Activated T-helper 17 cell treated with anti-CD3 and anti-CD28 coated beads, Interleukin-2, amount 50 U/mL, for 72 hours (primary cell): ENCODE measurements at regions not wholly inside any gene's neighbourhood (a gene's known extent, or its start where the extent isn't known, plus 50 kb on each side); places are given as distances from the start of the nearest gene placed in this dataset.
"Not testable (repeated sequence)": the region's sequence is repeated elsewhere in the genome, so short reads cannot be mapped to it uniquely, and the experiment has no call there.

Experiments
- ATAC-seq: fragments of 150-1000 bp; cut with Tn5 transposase; replicated peaks from 2 replicates; pipeline ENCODE4 v1.10.0; 2021; ENCODE audit warnings: mild to moderate bottlenecking, moderate library complexity
- H3K27ac Mint-ChIP-seq: one replicate; pipeline ENCODE4 v1.8.0; 2022; ENCODE audit warnings: mixed read lengths
- H3K27me3 Mint-ChIP-seq: one replicate; pipeline ENCODE4 v1.8.0; 2022; ENCODE audit warnings: mixed read lengths
- H3K36me3 Mint-ChIP-seq: one replicate; pipeline ENCODE4 v1.8.0; 2022; ENCODE audit warnings: low read depth, mild to moderate bottlenecking, mixed read lengths
- H3K4me1 Mint-ChIP-seq: one replicate; pipeline ENCODE4 v1.8.0; 2022; ENCODE audit warnings: mixed read lengths
- H3K4me3 Mint-ChIP-seq: one replicate; pipeline ENCODE4 v1.8.0; 2022; ENCODE audit warnings: mild to moderate bottlenecking, mixed read lengths
- H3K9me3 Mint-ChIP-seq: one replicate; pipeline ENCODE4 v1.8.0; 2022; ENCODE audit warnings: mixed read lengths

GRCh38 chr12:127595506-127595905 lies 671.5 kb upstream of the TMEM132C start:
- Mint-ChIP-seq H3K4me1 (no peaks in the 10 kb centered on the region), H3K27me3 (peaks cover 8% of the 10 kb centered on the region), H3K4me3 (no peak overlapping the region), H3K36me3 (no peaks in the 10 kb centered on the region), H3K27ac (no peak overlapping the region), H3K9me3 (no peaks in the 10 kb centered on the region)
- ATAC-seq: no peak

GRCh38 chr12:127596891-127597290 lies 670.1 kb upstream of the TMEM132C start:
- H3K4me1 Mint-ChIP-seq: no peaks in the 10 kb centered on the region
- H3K9me3 Mint-ChIP-seq: no peaks in the 10 kb centered on the region
- no peak overlapping the region for H3K4me3 Mint-ChIP-seq
- ATAC-seq: no peak
- H3K36me3 Mint-ChIP-seq: no peaks in the 10 kb centered on the region
- no peak overlapping the region for H3K27ac Mint-ChIP-seq
- peaks cover 8% of the 10 kb centered on the region for H3K27me3 Mint-ChIP-seq

GRCh38 chr12:127599436-127599835 lies 667.5 kb upstream of the TMEM132C start:
- no peak overlapping the region for H3K4me3 Mint-ChIP-seq
- H3K27me3 Mint-ChIP-seq: no peaks in the 10 kb centered on the region
- ATAC-seq: no peak
- H3K27ac Mint-ChIP-seq: no peak overlapping the region
- H3K4me1 Mint-ChIP-seq: no peaks in the 10 kb centered on the region
- peaks cover 3% of the 10 kb centered on the region for H3K9me3 Mint-ChIP-seq
- H3K36me3 Mint-ChIP-seq: no peaks in the 10 kb centered on the region

GRCh38 chr12:127600211-127600610 lies 666.8 kb upstream of the TMEM132C start:
- Mint-ChIP-seq H3K9me3 (peaks cover 5% of the 10 kb centered on the region), H3K4me3 (no peak overlapping the region), H3K27ac (no peak overlapping the region), H3K27me3 (no peaks in the 10 kb centered on the region), H3K36me3 (no peaks in the 10 kb centered on the region), H3K4me1 (no peaks in the 10 kb centered on the region)
- no peak for ATAC-seq

- no peaks in the 10 kb centered on the region for H3K36me3 Mint-ChIP-seq
These were observed 660.4 kb upstream of the TMEM132C start for GRCh38 chr12:127606476-127607015.

GRCh38 chr12:127607146-127607725 lies 659.7 kb upstream of the TMEM132C start:
- ATAC-seq: no peak
- Mint-ChIP-seq H3K27me3 (peaks cover 14% of the 10 kb centered on the region), H3K4me1 (no peaks in the 10 kb centered on the region), H3K4me3 (no peak overlapping the region), H3K36me3 (no peaks in the 10 kb centered on the region), H3K9me3 (peaks cover 11% of the 10 kb centered on the region), H3K27ac (no peak overlapping the region)

More at GRCh38 chr12:127606476-127607015, 660.4 kb upstream of the TMEM132C start:
- Mint-ChIP-seq H3K27ac (no peak overlapping the region), H3K9me3 (peaks cover 11% of the 10 kb centered on the region), H3K4me1 (no peaks in the 10 kb centered on the region), H3K4me3 (no peak overlapping the region), H3K27me3 (peaks cover 12% of the 10 kb centered on the region)
- no peak for ATAC-seq

GRCh38 chr12:127608359-127608758 lies 658.6 kb upstream of the TMEM132C start:
- not testable (repeated sequence) for ATAC-seq, H3K36me3 Mint-ChIP-seq, H3K4me3 Mint-ChIP-seq, H3K4me1 Mint-ChIP-seq, H3K27ac Mint-ChIP-seq
- Mint-ChIP-seq H3K9me3 (peaks cover 11% of the 10 kb centered on the region), H3K27me3 (peaks cover 14% of the 10 kb centered on the region)

- H3K27ac Mint-ChIP-seq: no peak overlapping the region
- no peak for ATAC-seq
These were observed 653.9 kb upstream of the TMEM132C start for GRCh38 chr12:127613056-127613455.

GRCh38 chr12:127619869-127620734 lies 646.9 kb upstream of the TMEM132C start:
- Mint-ChIP-seq H3K36me3 (no peaks in the 10 kb centered on the region), H3K27ac (no peak overlapping the region)
- no peak for ATAC-seq

More at GRCh38 chr12:127613056-127613455, 653.9 kb upstream of the TMEM132C start:
- Mint-ChIP-seq H3K9me3 (peaks cover 12% of the 10 kb centered on the region), H3K4me1 (no peaks in the 10 kb centered on the region), H3K4me3 (no peak overlapping the region), H3K36me3 (no peaks in the 10 kb centered on the region), H3K27me3 (peaks cover 14% of the 10 kb centered on the region)

GRCh38 chr12:127620735-127621355 lies 646.1 kb upstream of the TMEM132C start:
- H3K9me3 Mint-ChIP-seq: peaks cover 14% of the 10 kb centered on the region
- no peaks in the 10 kb centered on the region for H3K36me3 Mint-ChIP-seq
- ATAC-seq: no peak
- H3K4me1 Mint-ChIP-seq: no peaks in the 10 kb centered on the region
- peaks cover 4% of the 10 kb centered on the region for H3K27me3 Mint-ChIP-seq
- no peak overlapping the region for H3K4me3 Mint-ChIP-seq
- H3K27ac Mint-ChIP-seq: no peak overlapping the region

More at GRCh38 chr12:127619869-127620734, 646.9 kb upstream of the TMEM132C start:
- no peak overlapping the region for H3K4me3 Mint-ChIP-seq
- peaks cover 4% of the 10 kb centered on the region for H3K27me3 Mint-ChIP-seq
- peaks cover 14% of the 10 kb centered on the region for H3K9me3 Mint-ChIP-seq
- no peaks in the 10 kb centered on the region for H3K4me1 Mint-ChIP-seq

- ATAC-seq: no peak
- Mint-ChIP-seq H3K27ac (no peak overlapping the region), H3K36me3 (no peaks in the 10 kb centered on the region), H3K27me3 (peaks cover 6% of the 10 kb centered on the region), H3K4me3 (no peak overlapping the region), H3K4me1 (no peaks in the 10 kb centered on the region), H3K9me3 (peaks cover 10% of the 10 kb centered on the region)
These were observed 645.6 kb upstream of the TMEM132C start for GRCh38 chr12:127621366-127621765.

GRCh38 chr12:127623362-127623761 lies 643.6 kb upstream of the TMEM132C start:
- ATAC-seq: no peak
- Mint-ChIP-seq H3K9me3 (peaks cover 8% of the 10 kb centered on the region), H3K36me3 (no peaks in the 10 kb centered on the region), H3K27me3 (peaks cover 16% of the 10 kb centered on the region), H3K4me1 (no peaks in the 10 kb centered on the region), H3K4me3 (no peak overlapping the region), H3K27ac (no peak overlapping the region)

GRCh38 chr12:127625176-127625771 lies 641.7 kb upstream of the TMEM132C start:
- Mint-ChIP-seq H3K9me3 (peaks cover 8% of the 10 kb centered on the region), H3K27ac (no peak overlapping the region), H3K27me3 (peaks cover 21% of the 10 kb centered on the region), H3K36me3 (no peaks in the 10 kb centered on the region), H3K4me1 (no peaks in the 10 kb centered on the region), H3K4me3 (no peak overlapping the region)
- no peak for ATAC-seq

GRCh38 chr12:127628645-127629044 lies 638.3 kb upstream of the TMEM132C start:
- no peak overlapping the region for H3K27ac Mint-ChIP-seq
- no peak for ATAC-seq
- H3K9me3 Mint-ChIP-seq: no peaks in the 10 kb centered on the region
- H3K27me3 Mint-ChIP-seq: peaks cover 17% of the 10 kb centered on the region
- no peak overlapping the region for H3K4me3 Mint-ChIP-seq
- no peaks in the 10 kb centered on the region for H3K4me1 Mint-ChIP-seq
- no peaks in the 10 kb centered on the region for H3K36me3 Mint-ChIP-seq
